ENCODE measurements at regions not wholly inside any gene's neighbourhood (a gene's known extent, or its start where the extent isn't known, plus 50 kb on each side); places are given as distances from the start of the nearest gene placed in this dataset.

GRCh38 chr5:102554082-102554481, 55.3 kb upstream of the SLCO6A1 start:
- no peak overlapping the region for H3K27ac Mint-ChIP-seq (ENCODE audit: unreplicated experiment)
- H3K9me3 Mint-ChIP-seq (ENCODE audit: low read depth): peaks cover 5% of the 10 kb centered on the region
- no peak for TF ChIP-seq CTCF (IDR thresholded peaks at IDR 0.05)
- H3K27me3 Mint-ChIP-seq (ENCODE audit: low read depth): no peaks in the 10 kb centered on the region
- H3K4me1 Mint-ChIP-seq (ENCODE audit: low read depth): no peaks in the 10 kb centered on the region
- H3K4me3 Mint-ChIP-seq (ENCODE audit: unreplicated experiment): no peak overlapping the region
- DNase-seq (ENCODE audit: low spot score): no peak
- no peaks in the 10 kb centered on the region for H3K36me3 Mint-ChIP-seq (ENCODE audit: low read depth)

GRCh38 chr5:102554728-102555127, 55.9 kb upstream of the SLCO6A1 start:
- no peak for DNase-seq (ENCODE audit: low spot score)
- Mint-ChIP-seq H3K27me3 (ENCODE audit: low read depth) (no peaks in the 10 kb centered on the region), H3K4me1 (ENCODE audit: low read depth) (no peaks in the 10 kb centered on the region), H3K4me3 (ENCODE audit: unreplicated experiment) (no peak overlapping the region), H3K36me3 (ENCODE audit: low read depth) (no peaks in the 10 kb centered on the region), H3K9me3 (ENCODE audit: low read depth) (peaks cover 5% of the 10 kb centered on the region), H3K27ac (ENCODE audit: unreplicated experiment) (no peak overlapping the region)
- TF ChIP-seq CTCF (IDR thresholded peaks at IDR 0.05): peak; percentile 68

- H3K9me3 Mint-ChIP-seq (ENCODE audit: low read depth): peaks cover 19% of the 10 kb centered on the region
- peak; percentile 76 for TF ChIP-seq CTCF (IDR thresholded peaks at IDR 0.05)
- H3K27me3 Mint-ChIP-seq (ENCODE audit: low read depth): no peaks in the 10 kb centered on the region
- peaks cover 5% of the 10 kb centered on the region for H3K36me3 Mint-ChIP-seq (ENCODE audit: low read depth)
- no peak overlapping the region for H3K27ac Mint-ChIP-seq (ENCODE audit: unreplicated experiment)
- H3K4me3 Mint-ChIP-seq (ENCODE audit: unreplicated experiment): no peak overlapping the region
- H3K4me1 Mint-ChIP-seq (ENCODE audit: low read depth): no peaks in the 10 kb centered on the region
- DNase-seq (ENCODE audit: low spot score): no peak
Observed at GRCh38 chr5:102561894-102562760, 63.3 kb upstream of the SLCO6A1 start.

GRCh38 chr5:102570747-102571146, 71.9 kb upstream of the SLCO6A1 start:
- Mint-ChIP-seq H3K9me3 (ENCODE audit: low read depth) (peaks cover 6% of the 10 kb centered on the region), H3K27ac (ENCODE audit: unreplicated experiment) (no peak overlapping the region), H3K4me1 (ENCODE audit: low read depth) (no peaks in the 10 kb centered on the region), H3K4me3 (ENCODE audit: unreplicated experiment) (no peak overlapping the region), H3K27me3 (ENCODE audit: low read depth) (no peaks in the 10 kb centered on the region), H3K36me3 (ENCODE audit: low read depth) (no peaks in the 10 kb centered on the region)
- no peak for DNase-seq (ENCODE audit: low spot score)
- no peak for TF ChIP-seq CTCF (IDR thresholded peaks at IDR 0.05)

GRCh38 chr5:102578362-102578761, 79.6 kb upstream of the SLCO6A1 start:
- no peaks in the 10 kb centered on the region for H3K27me3 Mint-ChIP-seq (ENCODE audit: low read depth)
- DNase-seq (ENCODE audit: low spot score): no peak
- no peaks in the 10 kb centered on the region for H3K36me3 Mint-ChIP-seq (ENCODE audit: low read depth)
- no peaks in the 10 kb centered on the region for H3K9me3 Mint-ChIP-seq (ENCODE audit: low read depth)
- H3K4me3 Mint-ChIP-seq (ENCODE audit: unreplicated experiment): no peak overlapping the region
- peaks cover 4% of the 10 kb centered on the region for H3K4me1 Mint-ChIP-seq (ENCODE audit: low read depth)
- TF ChIP-seq CTCF (IDR thresholded peaks at IDR 0.05): no peak
- no peak overlapping the region for H3K27ac Mint-ChIP-seq (ENCODE audit: unreplicated experiment)
